ENCODE measurements at regions not wholly inside any gene's neighbourhood (a gene's known extent, or its start where the extent isn't known, plus 50 kb on each side); places are given as distances from the start of the nearest gene placed in this dataset.

DNA sequence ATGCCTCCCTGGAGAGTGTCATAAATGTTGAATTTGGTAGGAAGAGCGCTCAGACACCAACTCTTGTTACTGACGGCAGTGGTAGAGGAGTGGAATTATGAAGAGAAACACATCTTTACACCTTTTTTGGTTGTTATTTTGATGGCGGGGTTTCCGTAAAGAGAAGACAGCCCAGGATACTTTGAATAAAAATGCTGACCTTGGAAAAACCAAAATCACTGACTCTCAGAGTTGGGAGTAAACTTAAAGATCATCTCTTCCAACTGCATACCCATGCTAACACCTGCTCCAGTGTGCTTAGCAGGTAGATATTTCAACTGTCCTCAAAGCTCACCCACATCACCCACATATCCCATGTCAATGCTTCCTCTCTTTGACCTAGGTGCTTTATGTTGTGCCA, 498.6 kb downstream of the LIG4 start:
- Histone ChIP-seq H3K27ac (no peak overlapping the region), H3K4me3 (replicated peaks in 1 of 3) (no peak overlapping the region), H3K27me3 (no peaks in the 10 kb centered on the region), H3K9me3 (no peaks in the 10 kb centered on the region), H3K4me1 (no peaks in the 10 kb centered on the region), H3K36me3 (no peaks in the 10 kb centered on the region)
- DNase-seq: no peak
- intact Hi-C loops (cut with DNase I): no loop called here
- TF ChIP-seq, protein P1, sequence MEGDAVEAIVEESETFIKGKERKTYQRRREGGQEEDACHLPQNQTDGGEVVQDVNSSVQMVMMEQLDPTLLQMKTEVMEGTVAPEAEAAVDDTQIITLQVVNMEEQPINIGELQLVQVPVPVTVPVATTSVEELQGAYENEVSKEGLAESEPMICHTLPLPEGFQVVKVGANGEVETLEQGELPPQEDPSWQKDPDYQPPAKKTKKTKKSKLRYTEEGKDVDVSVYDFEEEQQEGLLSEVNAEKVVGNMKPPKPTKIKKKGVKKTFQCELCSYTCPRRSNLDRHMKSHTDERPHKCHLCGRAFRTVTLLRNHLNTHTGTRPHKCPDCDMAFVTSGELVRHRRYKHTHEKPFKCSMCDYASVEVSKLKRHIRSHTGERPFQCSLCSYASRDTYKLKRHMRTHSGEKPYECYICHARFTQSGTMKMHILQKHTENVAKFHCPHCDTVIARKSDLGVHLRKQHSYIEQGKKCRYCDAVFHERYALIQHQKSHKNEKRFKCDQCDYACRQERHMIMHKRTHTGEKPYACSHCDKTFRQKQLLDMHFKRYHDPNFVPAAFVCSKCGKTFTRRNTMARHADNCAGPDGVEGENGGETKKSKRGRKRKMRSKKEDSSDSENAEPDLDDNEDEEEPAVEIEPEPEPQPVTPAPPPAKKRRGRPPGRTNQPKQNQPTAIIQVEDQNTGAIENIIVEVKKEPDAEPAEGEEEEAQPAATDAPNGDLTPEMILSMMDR (IDR thresholded peaks at IDR 0.05): no peak
- no peak for TF ChIP-seq POLR2A (IDR thresholded peaks at IDR 0.05)
- WGBS, 2 donors: 92 to 93% methylated on average over 4 of the region's 4 CpGs

DNA sequence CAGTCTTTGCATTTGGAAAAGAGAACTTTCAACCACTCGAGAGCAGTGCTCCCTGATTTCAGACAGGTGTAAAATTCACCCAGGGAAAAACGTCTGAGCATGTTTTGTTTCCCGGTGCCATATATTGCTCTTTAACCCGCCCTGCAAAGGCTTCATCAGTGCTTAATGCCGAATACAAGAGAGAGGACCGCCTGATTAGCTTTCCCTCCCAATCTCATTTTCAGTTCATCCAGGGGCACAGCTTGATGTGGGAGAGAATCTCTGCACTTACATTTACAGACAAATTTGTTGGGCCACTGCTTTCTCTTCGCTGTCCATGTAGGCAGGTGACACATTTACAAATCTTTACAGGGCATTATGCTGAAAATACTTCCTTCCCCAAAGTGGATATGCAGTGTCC, 499.1 kb downstream of the LIG4 start:
- Histone ChIP-seq H3K27me3 (no peaks in the 10 kb centered on the region), H3K4me3 (replicated peaks in 1 of 3) (no peak overlapping the region), H3K9me3 (no peaks in the 10 kb centered on the region), H3K4me1 (no peaks in the 10 kb centered on the region), H3K36me3 (no peaks in the 10 kb centered on the region), H3K27ac (no peak overlapping the region)
- 62 to 74% methylated on average over 7 of the region's 7 CpGs for WGBS, 2 donors
- intact Hi-C loops (cut with DNase I): no loop called here
- TF ChIP-seq, protein P1 (IDR thresholded peaks at IDR 0.05): no peak
- no peak for TF ChIP-seq POLR2A (IDR thresholded peaks at IDR 0.05)
- DNase-seq: no peak

DNA sequence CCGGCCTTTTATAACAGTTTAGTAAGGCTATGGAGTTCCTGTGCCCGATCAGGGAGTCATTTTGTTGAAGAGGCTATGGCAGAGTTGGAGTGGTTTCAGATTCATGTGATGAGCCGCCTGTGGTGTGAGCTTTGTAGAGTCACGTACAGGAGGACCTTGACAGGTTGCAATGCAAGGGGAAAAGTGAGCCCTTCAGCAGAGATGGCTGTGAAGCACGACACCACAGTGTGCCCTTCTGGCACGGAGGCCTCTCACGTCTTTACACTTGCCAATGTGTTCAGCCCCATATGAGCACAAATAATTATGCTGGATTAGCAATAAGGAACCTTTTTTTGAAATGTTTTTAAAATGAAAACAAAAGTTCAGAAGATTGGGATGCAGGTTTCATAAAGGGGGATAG, 499.8 kb downstream of the LIG4 start:
- H3K4me1 ChIP-seq: no peaks in the 10 kb centered on the region
- intact Hi-C loops (cut with DNase I): no loop called here
- DNase-seq: no peak
- H3K36me3 ChIP-seq: no peaks in the 10 kb centered on the region
- H3K4me3 ChIP-seq (replicated peaks in 1 of 3): no peak overlapping the region
- no peak for TF ChIP-seq POLR2A (IDR thresholded peaks at IDR 0.05)
- TF ChIP-seq, protein P1 (IDR thresholded peaks at IDR 0.05): no peak
- no peaks in the 10 kb centered on the region for H3K27me3 ChIP-seq
- WGBS, 2 donors: 84 to 90% methylated on average over 7 of the region's 7 CpGs
- no peaks in the 10 kb centered on the region for H3K9me3 ChIP-seq
- no peak overlapping the region for H3K27ac ChIP-seq

DNA sequence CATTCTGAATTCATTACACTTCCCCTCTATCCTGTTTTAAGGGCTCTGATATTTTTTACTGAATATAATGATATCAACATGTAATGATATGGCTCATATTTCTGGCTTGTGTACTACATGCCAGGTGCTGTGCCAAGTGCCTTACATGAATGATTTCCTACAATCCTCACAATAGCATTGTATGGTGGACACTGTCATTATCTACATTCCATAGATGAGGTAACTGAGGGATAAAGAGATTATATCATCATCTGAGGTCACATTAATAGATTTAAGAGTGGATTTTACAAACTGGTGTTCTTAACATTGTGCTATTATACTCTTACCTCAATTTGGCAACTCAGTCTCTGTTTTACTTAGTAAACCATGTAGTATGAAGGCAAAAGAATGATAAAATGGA, 502.0 kb downstream of the LIG4 start:
- Histone ChIP-seq H3K36me3 (no peaks in the 10 kb centered on the region), H3K9me3 (no peaks in the 10 kb centered on the region), H3K4me1 (no peaks in the 10 kb centered on the region), H3K27me3 (no peaks in the 10 kb centered on the region), H3K4me3 (replicated peaks in 1 of 3) (no peak overlapping the region), H3K27ac (no peak overlapping the region)
- TF ChIP-seq, protein P1 (IDR thresholded peaks at IDR 0.05): no peak
- TF ChIP-seq POLR2A (IDR thresholded peaks at IDR 0.05): no peak
- no peak for DNase-seq
- intact Hi-C loops (cut with DNase I): no loop called here

DNA sequence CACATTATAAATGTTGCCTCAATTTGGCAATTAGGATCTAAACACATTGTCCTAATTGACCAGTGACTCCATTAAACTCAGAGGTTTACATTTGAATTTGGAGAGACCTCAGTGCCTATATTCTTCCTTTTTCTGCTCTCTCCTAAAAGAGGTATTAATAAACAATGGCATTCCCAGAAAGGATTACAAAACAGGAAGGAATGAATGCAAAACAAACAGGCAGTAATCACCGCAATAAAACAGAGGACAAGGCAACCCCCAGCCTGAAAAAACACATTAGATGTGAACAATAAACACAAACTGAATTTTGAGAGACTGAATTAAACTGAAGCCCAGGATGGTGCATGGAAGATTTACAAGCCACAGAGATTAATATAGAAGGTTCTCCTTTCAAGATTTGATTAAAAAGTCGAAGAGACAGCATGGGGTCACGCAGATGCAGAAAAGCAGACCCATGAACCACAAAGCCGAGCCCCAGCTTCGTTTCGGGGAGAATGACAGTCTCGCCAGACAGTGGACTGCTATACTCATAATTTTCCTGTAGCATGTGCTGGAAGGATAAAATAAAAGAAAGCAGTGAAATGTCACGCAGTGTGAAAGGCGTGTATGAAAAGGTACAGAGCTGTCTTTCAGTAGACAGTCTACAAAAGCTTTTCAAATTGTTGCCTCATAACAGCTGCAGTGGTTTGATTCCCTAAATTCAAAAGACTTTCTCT, 503.0 kb downstream of the LIG4 start:
- no peak for DNase-seq
- H3K27me3 ChIP-seq: no peaks in the 10 kb centered on the region
- TF ChIP-seq, protein P1 (IDR thresholded peaks at IDR 0.05): no peak
- TF ChIP-seq POLR2A (IDR thresholded peaks at IDR 0.05): no peak
- H3K9me3 ChIP-seq: no peaks in the 10 kb centered on the region
- intact Hi-C loops (cut with DNase I): no loop called here
- H3K4me1 ChIP-seq: no peaks in the 10 kb centered on the region
- no peaks in the 10 kb centered on the region for H3K36me3 ChIP-seq
- H3K27ac ChIP-seq: no peak overlapping the region
- 80 to 84% methylated on average over 9 of the region's 9 CpGs for WGBS, 2 donors
- no peak overlapping the region for H3K4me3 ChIP-seq (replicated peaks in 1 of 3)

Data from thyroid gland (tissue), 4 donors.